ENCODE measurements at regions not wholly inside any gene's neighbourhood (a gene's known extent, or its start where the extent isn't known, plus 50 kb on each side); places are given as distances from the start of the nearest gene placed in this dataset.

DNA sequence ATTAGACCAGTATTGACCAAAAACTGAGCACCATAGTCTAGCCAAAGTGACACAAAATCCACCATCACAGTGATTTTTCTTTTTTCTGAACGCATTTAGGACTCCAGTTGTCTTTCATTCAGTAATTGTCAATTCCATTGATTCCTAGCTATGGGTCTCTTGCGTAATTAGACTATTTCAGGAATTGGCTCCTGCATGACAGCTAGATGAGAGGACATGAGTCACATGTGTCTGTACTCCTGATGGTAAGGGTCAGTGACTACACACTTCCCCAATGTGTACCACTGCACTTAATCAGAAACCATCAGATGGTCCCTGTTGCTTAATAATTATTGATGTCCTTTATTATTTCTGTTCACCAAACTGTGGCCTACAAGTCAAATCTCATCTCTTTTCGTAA, 469.5 kb downstream of the POM121L12 start:
- H3K4me1 ChIP-seq (ENCODE audit: control insufficient read depth, insufficient read depth, low read length), result no peaks in the 10 kb centered on the region
- H3K27me3 ChIP-seq (ENCODE audit: control insufficient read depth, insufficient read depth, low read length), result no peaks in the 10 kb centered on the region
- H3K36me3 ChIP-seq (ENCODE audit: control insufficient read depth, insufficient read depth, low read length), result no peaks in the 10 kb centered on the region
- no peaks in the 10 kb centered on the region for H3K9me3 ChIP-seq (ENCODE audit: control insufficient read depth, insufficient read depth, low read length)
- H3K9ac ChIP-seq (ENCODE audit: low read depth, low read length), result no peak overlapping the region
- H3K4me3 ChIP-seq (ENCODE audit: low read depth, low read length), result no peak overlapping the region
- no peak overlapping the region for H3K27ac ChIP-seq (ENCODE audit: low read depth, low read length)

DNA sequence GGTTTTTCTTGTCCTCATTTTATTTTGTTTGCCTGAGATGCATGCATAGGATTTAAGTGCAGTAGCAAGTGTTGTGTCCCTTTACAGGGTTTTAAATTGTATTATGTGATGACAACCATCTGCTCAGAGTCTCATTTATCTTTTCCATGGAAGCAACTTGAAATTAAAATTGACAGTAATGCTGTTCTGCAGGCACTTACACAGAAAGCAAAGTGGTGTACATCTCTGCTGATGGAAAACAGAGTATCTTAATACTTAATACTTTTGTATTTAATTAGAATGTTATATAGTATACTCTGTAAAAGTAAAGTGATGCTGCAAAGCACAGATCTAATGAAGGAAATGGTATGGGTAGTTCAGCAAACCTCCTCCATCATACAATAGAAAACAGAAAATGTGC, 482.9 kb downstream of the POM121L12 start:
- Histone ChIP-seq H3K27ac (ENCODE audit: low read depth, low read length) (no peak overlapping the region), H3K36me3 (ENCODE audit: control insufficient read depth, insufficient read depth, low read length) (no peaks in the 10 kb centered on the region), H3K4me3 (ENCODE audit: low read depth, low read length) (no peak overlapping the region), H3K27me3 (ENCODE audit: control insufficient read depth, insufficient read depth, low read length) (no peaks in the 10 kb centered on the region), H3K4me1 (ENCODE audit: control insufficient read depth, insufficient read depth, low read length) (no peaks in the 10 kb centered on the region), H3K9me3 (ENCODE audit: control insufficient read depth, insufficient read depth, low read length) (no peaks in the 10 kb centered on the region), H3K9ac (ENCODE audit: low read depth, low read length) (no peak overlapping the region)

DNA sequence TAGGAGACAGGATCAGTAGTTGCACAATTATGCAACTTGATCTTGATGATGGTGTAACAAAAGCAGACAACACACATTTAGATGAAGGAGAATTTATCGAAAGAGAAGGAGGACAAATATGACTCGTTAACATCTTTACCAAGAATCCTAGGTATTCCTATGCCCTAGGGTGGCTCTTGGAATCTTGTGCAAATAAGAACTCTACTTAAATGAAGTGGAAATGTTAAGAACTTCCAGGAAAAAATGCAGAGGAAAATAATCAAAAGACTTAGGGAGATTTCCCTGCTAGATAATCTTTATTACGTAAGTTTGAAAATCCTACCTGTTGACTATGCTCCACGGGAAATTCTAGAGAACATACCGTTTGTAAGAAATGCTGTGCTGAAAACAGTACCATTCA, 485.4 kb downstream of the POM121L12 start:
- no peak overlapping the region for H3K4me3 ChIP-seq (ENCODE audit: low read depth, low read length)
- H3K27me3 ChIP-seq (ENCODE audit: control insufficient read depth, insufficient read depth, low read length), result no peaks in the 10 kb centered on the region
- no peak overlapping the region for H3K27ac ChIP-seq (ENCODE audit: low read depth, low read length)
- H3K9ac ChIP-seq (ENCODE audit: low read depth, low read length), result no peak overlapping the region
- H3K36me3 ChIP-seq (ENCODE audit: control insufficient read depth, insufficient read depth, low read length), result no peaks in the 10 kb centered on the region
- no peaks in the 10 kb centered on the region for H3K4me1 ChIP-seq (ENCODE audit: control insufficient read depth, insufficient read depth, low read length)
- H3K9me3 ChIP-seq (ENCODE audit: control insufficient read depth, insufficient read depth, low read length), result no peaks in the 10 kb centered on the region

DNA sequence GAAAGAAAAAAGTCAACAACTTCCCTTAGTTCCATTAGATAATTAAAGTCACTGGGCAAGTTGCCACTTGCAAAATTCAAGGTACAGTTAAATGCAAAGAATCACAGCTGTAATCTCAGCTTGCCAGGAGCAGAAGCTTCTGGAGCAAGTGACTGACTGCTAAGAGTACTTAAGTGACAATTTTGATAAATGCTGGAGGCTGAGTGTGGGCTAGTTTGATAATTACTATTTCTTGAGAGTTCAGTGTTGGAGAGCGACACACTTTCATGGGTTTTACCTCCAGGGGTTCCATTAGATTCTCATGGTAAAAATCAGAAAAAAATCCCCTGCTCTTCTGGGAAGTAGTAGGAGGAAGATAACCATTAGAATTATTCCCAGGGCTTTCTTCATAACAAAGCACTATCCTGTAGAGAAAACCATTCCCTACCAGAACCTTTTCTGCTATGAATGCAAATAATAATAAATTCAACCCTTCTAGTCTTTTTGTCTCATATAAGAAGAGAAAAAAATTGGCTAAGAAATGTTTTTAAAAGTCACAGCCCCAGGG, 486.3 kb downstream of the POM121L12 start:
- no peak overlapping the region for H3K27ac ChIP-seq (ENCODE audit: low read depth, low read length)
- no peak overlapping the region for H3K9ac ChIP-seq (ENCODE audit: low read depth, low read length)
- no peaks in the 10 kb centered on the region for H3K36me3 ChIP-seq (ENCODE audit: control insufficient read depth, insufficient read depth, low read length)
- H3K4me3 ChIP-seq (ENCODE audit: low read depth, low read length), result no peak overlapping the region
- no peaks in the 10 kb centered on the region for H3K9me3 ChIP-seq (ENCODE audit: control insufficient read depth, insufficient read depth, low read length)
- no peaks in the 10 kb centered on the region for H3K4me1 ChIP-seq (ENCODE audit: control insufficient read depth, insufficient read depth, low read length)
- no peaks in the 10 kb centered on the region for H3K27me3 ChIP-seq (ENCODE audit: control insufficient read depth, insufficient read depth, low read length)

DNA sequence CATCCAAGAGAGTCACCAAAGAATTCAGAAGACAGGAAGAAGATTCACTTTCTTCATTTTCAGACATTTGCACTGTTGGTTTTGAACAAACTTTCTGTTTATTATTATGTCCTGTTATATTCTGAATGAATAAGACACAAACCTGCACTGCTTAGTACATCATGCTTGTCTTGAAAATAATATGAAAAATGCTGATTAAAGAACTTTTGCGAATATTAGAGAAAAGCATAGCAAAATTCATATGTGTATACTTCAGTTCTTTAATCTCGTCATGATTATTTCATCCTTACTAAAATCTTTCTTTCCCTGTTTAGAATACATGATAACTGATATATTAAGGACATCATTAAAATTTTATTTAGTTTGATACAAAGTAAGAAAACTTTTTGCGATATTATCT, 504.1 kb downstream of the POM121L12 start:
- Histone ChIP-seq H3K9me3 (ENCODE audit: control insufficient read depth, insufficient read depth, low read length) (no peaks in the 10 kb centered on the region), H3K9ac (ENCODE audit: low read depth, low read length) (no peak overlapping the region), H3K4me3 (ENCODE audit: low read depth, low read length) (no peak overlapping the region), H3K27me3 (ENCODE audit: control insufficient read depth, insufficient read depth, low read length) (no peaks in the 10 kb centered on the region), H3K36me3 (ENCODE audit: control insufficient read depth, insufficient read depth, low read length) (no peaks in the 10 kb centered on the region), H3K4me1 (ENCODE audit: control insufficient read depth, insufficient read depth, low read length) (no peaks in the 10 kb centered on the region), H3K27ac (ENCODE audit: low read depth, low read length) (no peak overlapping the region)

DNA sequence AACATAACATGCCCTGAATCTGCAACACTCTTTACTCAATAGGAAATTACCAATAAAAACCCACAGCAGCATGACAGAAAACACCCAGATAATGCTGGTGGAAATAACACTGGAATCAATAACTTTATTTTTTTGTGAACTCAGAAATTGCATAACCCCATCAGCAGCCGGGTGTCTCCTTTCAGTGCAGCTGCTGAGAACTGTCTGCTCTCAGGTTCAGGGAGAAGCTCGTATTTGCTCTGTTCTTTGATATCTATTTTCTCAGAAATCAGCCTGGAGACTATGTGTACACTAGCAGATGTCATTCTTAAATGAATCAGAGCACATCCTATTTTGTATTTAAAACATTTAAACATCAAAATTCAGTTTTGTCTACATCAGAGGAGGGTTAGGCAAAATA, 506.0 kb downstream of the POM121L12 start:
- Histone ChIP-seq H3K4me1 (ENCODE audit: control insufficient read depth, insufficient read depth, low read length) (no peaks in the 10 kb centered on the region), H3K36me3 (ENCODE audit: control insufficient read depth, insufficient read depth, low read length) (no peaks in the 10 kb centered on the region), H3K4me3 (ENCODE audit: low read depth, low read length) (no peak overlapping the region), H3K27ac (ENCODE audit: low read depth, low read length) (no peak overlapping the region), H3K27me3 (ENCODE audit: control insufficient read depth, insufficient read depth, low read length) (no peaks in the 10 kb centered on the region), H3K9me3 (ENCODE audit: control insufficient read depth, insufficient read depth, low read length) (no peaks in the 10 kb centered on the region), H3K9ac (ENCODE audit: low read depth, low read length) (no peak overlapping the region)

DNA sequence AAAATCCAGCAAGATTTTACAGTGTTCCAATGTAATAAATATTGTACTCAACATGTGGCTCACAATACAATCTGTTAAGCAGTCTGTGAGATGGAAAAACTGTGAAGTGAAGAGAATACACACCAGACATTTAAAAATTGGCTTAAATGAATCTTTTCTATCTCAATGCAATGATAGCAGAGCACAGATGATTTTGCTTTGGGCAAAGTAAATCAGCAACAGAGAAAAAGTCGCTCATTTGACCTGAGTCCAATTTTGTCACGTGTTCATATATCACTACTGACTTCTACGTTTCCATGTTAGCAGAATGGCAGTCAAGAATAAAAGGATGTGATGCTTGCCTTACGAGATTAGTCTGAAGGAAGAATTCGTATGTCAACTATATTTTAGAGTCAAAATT, 506.7 kb downstream of the POM121L12 start:
- Histone ChIP-seq H3K9ac (ENCODE audit: low read depth, low read length) (no peak overlapping the region), H3K36me3 (ENCODE audit: control insufficient read depth, insufficient read depth, low read length) (no peaks in the 10 kb centered on the region), H3K4me1 (ENCODE audit: control insufficient read depth, insufficient read depth, low read length) (no peaks in the 10 kb centered on the region), H3K27me3 (ENCODE audit: control insufficient read depth, insufficient read depth, low read length) (no peaks in the 10 kb centered on the region), H3K27ac (ENCODE audit: low read depth, low read length) (no peak overlapping the region), H3K9me3 (ENCODE audit: control insufficient read depth, insufficient read depth, low read length) (no peaks in the 10 kb centered on the region), H3K4me3 (ENCODE audit: low read depth, low read length) (no peak overlapping the region)
